Activated B cell treated with CpG ODN at 0.5 μM for 24 hours (primary cell): ENCODE measurements at regions not wholly inside any gene's neighbourhood (a gene's known extent, or its start where the extent isn't known, plus 50 kb on each side); places are given as distances from the start of the nearest gene placed in this dataset.

Experiments
- ATAC-seq: fragments of 200-7000 bp; cut with Tn5 transposase; one replicate; pipeline ENCODE4 v1.10.0; 2021; ENCODE audit warnings: low read depth, mild to moderate bottlenecking, moderate library complexity
- CTCF ChIA-PET: fragments of 350-600 bp; sonication (Branson Sonifier 250); formaldehyde crosslinking; loops from one replicate; lab custom pipeline; 2021; ENCODE audit warnings: antibody characterized with exemption; lab: Charles Lee
- POLR2A ChIA-PET: fragments of 350-600 bp; sonication (Branson Sonifier 250); formaldehyde crosslinking; loops from one replicate; lab custom pipeline; 2021; ENCODE audit warnings: antibody characterized with exemption; lab: Charles Lee
- DNase-seq: peaks from one replicate; pipeline ENCODE4 v3.0.0; 2022
- H3K27ac Mint-ChIP-seq: one replicate; pipeline ENCODE4 v1.8.0; 2020; ENCODE audit warnings: mixed read lengths
- H3K27me3 Mint-ChIP-seq: one replicate; pipeline ENCODE4 v1.8.0; 2021; ENCODE audit warnings: mixed read lengths
- H3K36me3 Mint-ChIP-seq: one replicate; pipeline ENCODE4 v1.8.0; 2021; ENCODE audit warnings: low read depth, mixed read lengths
- H3K4me1 Mint-ChIP-seq: one replicate; pipeline ENCODE4 v1.8.0; 2021; ENCODE audit warnings: mixed read lengths
- H3K4me3 Mint-ChIP-seq: one replicate; pipeline ENCODE4 v1.8.0; 2020; ENCODE audit warnings: mild to moderate bottlenecking, mixed read lengths
- H3K9me3 Mint-ChIP-seq: one replicate; pipeline ENCODE4 v1.8.0; 2020; ENCODE audit warnings: mixed read lengths
- CTCF ChIP-seq: fragments of 200-600 bp; IDR thresholded peaks from one replicate; pipeline ENCODE4 v1.8.0; 2022; ENCODE audit warnings: antibody characterized with exemption, mild to moderate bottlenecking
- intact Hi-C: fragments of 100-400 bp; cut with micrococcal nuclease; formaldehyde crosslinking; loops from one replicate; pipeline ENCODE4 v1.15.1; 2024

GRCh38 chr3:188076176-188076575 is 77.8 kb upstream of the LPP start:
- ChIA-PET POLR2A (no interaction called here), CTCF (no interaction called here)
- no peak for TF ChIP-seq CTCF
- no peak overlapping the region for H3K4me3 Mint-ChIP-seq
- peaks cover 6% of the 10 kb centered on the region for H3K9me3 Mint-ChIP-seq
- DNase-seq, result no peak
- H3K36me3 Mint-ChIP-seq, result no peaks in the 10 kb centered on the region
- H3K4me1 Mint-ChIP-seq, result no peaks in the 10 kb centered on the region
- H3K27ac Mint-ChIP-seq, result no peak overlapping the region
- H3K27me3 Mint-ChIP-seq, result no peaks in the 10 kb centered on the region
- ATAC-seq, result no peak
- intact Hi-C loops, result no loop called here

GRCh38 chr3:188077160-188077799 is 76.7 kb upstream of the LPP start:
- Mint-ChIP-seq H3K9me3 (peaks cover 6% of the 10 kb centered on the region), H3K36me3 (no peaks in the 10 kb centered on the region), H3K27me3 (no peaks in the 10 kb centered on the region), H3K27ac (no peak overlapping the region), H3K4me1 (no peaks in the 10 kb centered on the region), H3K4me3 (no peak overlapping the region)
- ChIA-PET POLR2A (no interaction called here), CTCF (no interaction called here)
- TF ChIP-seq CTCF, result no peak
- intact Hi-C loops, result no loop called here
- DNase-seq (no peak), ATAC-seq (no peak)

- peaks cover 9% of the 10 kb centered on the region for H3K4me1 Mint-ChIP-seq
- peaks cover 6% of the 10 kb centered on the region for H3K9me3 Mint-ChIP-seq
- ATAC-seq, result no peak
- intact Hi-C loops, result no loop called here
- ChIA-PET CTCF (no interaction called here), POLR2A (no interaction called here)
- no peak overlapping the region for H3K4me3 Mint-ChIP-seq
- no peaks in the 10 kb centered on the region for H3K36me3 Mint-ChIP-seq
- no peak for DNase-seq
- no peaks in the 10 kb centered on the region for H3K27me3 Mint-ChIP-seq
- no peak for TF ChIP-seq CTCF
- no peak overlapping the region for H3K27ac Mint-ChIP-seq
Observed at GRCh38 chr3:188080091-188080490, 73.9 kb upstream of the LPP start.

GRCh38 chr3:188082031-188082430 is 71.9 kb upstream of the LPP start:
- no peak for TF ChIP-seq CTCF
- CTCF ChIA-PET, result interaction anchor here (0.6 to 1.4 kb wide), 2 partner anchors 22 to 334 kb away, joined by 3 read pairs; no protein-coding TSS in a partner anchor
- peaks cover 21% of the 10 kb centered on the region for H3K4me1 Mint-ChIP-seq
- no peak overlapping the region for H3K27ac Mint-ChIP-seq
- intact Hi-C loops, result no loop called here
- POLR2A ChIA-PET, result interaction anchor here (0.6 kb wide), 1 partner anchor 24 kb away, joined by 4 read pairs; no protein-coding TSS in a partner anchor
- DNase-seq, result no peak
- peaks cover 6% of the 10 kb centered on the region for H3K9me3 Mint-ChIP-seq
- peaks cover 3% of the 10 kb centered on the region for H3K27me3 Mint-ChIP-seq
- H3K36me3 Mint-ChIP-seq, result no peaks in the 10 kb centered on the region
- no peak overlapping the region for H3K4me3 Mint-ChIP-seq
- ATAC-seq, result no peak

- ATAC-seq (no peak), DNase-seq (no peak)
- Mint-ChIP-seq H3K27me3 (peaks cover 3% of the 10 kb centered on the region), H3K27ac (no peak overlapping the region), H3K9me3 (peaks cover 6% of the 10 kb centered on the region), H3K4me1 (peaks cover 21% of the 10 kb centered on the region), H3K4me3 (no peak overlapping the region), H3K36me3 (no peaks in the 10 kb centered on the region)
- no peak for TF ChIP-seq CTCF
- intact Hi-C loops, result no loop called here
- POLR2A ChIA-PET, result no interaction called here
- CTCF ChIA-PET, result no interaction called here
Observed at GRCh38 chr3:188082450-188082849, 71.5 kb upstream of the LPP start.
